Panc1 (cell line): ENCODE measurements at regions not wholly inside any gene's neighbourhood (a gene's known extent, or its start where the extent isn't known, plus 50 kb on each side); places are given as distances from the start of the nearest gene placed in this dataset.

ENCODE experiments used
- CTCF ChIP-seq: fragments of 450-650 bp; IDR thresholded peaks from 2 replicates; pipeline ENCODE4 v1.5.1; 2017; ENCODE audit warnings: mild to moderate bottlenecking
- POLR2AphosphoS5 ChIP-seq: IDR thresholded peaks from 2 replicates; pipeline ENCODE4 v1.6.1; 2012; ENCODE audit warnings: mild to moderate bottlenecking, low read depth, low read length, moderate library complexity
- REST ChIP-seq, 2 experiments: IDR thresholded peaks; 2 replicates each; pipeline ENCODE4 v1.6.1; 2011 to 2012; ENCODE audit warnings: low read depth in 2 of 2, control low read depth in 1 of 2, low read length in 1 of 2, mild to moderate bottlenecking in 1 of 2, moderate library complexity in 1 of 2; ENCODE audit not compliant: insufficient read depth in 1 of 2
- SIN3A ChIP-seq: IDR thresholded peaks from 2 replicates; pipeline ENCODE4 v1.6.1; 2012; ENCODE audit warnings: low read depth, mild to moderate bottlenecking, low read length, moderate library complexity, borderline replicate concordance; ENCODE audit not compliant: insufficient read depth

GRCh38 chr2:129002751-129003150 is 684.1 kb upstream of the HS6ST1 start:
- no peak for TF ChIP-seq CTCF
- TF ChIP-seq REST (IDR thresholded peaks at IDR 0.05; ENCODE audit: insufficient read depth in 1 of 2, low read depth in 2 of 2, low read length in 1 of 2), result no peak
- TF ChIP-seq SIN3A, result no peak
- no peak for TF ChIP-seq POLR2AphosphoS5
